ENCODE measurements at regions not wholly inside any gene's neighbourhood (a gene's known extent, or its start where the extent isn't known, plus 50 kb on each side); places are given as distances from the start of the nearest gene placed in this dataset.

DNA sequence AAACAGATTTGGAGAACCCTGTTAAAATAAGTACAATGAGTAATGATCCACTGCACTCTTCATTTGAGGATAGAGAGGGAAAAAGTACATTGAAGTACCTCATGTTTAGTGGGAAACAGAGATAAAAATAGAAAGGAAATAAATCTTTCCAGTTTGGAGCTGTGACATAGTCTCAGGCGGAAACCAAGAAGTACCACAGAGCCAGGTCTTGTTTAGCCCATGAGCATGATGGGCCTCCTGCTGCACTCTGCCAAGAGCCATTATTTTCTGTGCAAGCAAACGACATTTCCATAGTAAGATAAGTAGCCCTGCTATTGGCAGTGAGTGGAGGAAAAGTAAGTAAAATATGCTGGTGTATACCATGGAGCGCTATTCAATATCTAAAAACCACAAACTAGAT is 796.1 kb downstream of the TBL1XR1 start:
- TF ChIP-seq POLR2AphosphoS5 (IDR thresholded peaks at IDR 0.05), result no peak
- TF ChIP-seq, protein P1, sequence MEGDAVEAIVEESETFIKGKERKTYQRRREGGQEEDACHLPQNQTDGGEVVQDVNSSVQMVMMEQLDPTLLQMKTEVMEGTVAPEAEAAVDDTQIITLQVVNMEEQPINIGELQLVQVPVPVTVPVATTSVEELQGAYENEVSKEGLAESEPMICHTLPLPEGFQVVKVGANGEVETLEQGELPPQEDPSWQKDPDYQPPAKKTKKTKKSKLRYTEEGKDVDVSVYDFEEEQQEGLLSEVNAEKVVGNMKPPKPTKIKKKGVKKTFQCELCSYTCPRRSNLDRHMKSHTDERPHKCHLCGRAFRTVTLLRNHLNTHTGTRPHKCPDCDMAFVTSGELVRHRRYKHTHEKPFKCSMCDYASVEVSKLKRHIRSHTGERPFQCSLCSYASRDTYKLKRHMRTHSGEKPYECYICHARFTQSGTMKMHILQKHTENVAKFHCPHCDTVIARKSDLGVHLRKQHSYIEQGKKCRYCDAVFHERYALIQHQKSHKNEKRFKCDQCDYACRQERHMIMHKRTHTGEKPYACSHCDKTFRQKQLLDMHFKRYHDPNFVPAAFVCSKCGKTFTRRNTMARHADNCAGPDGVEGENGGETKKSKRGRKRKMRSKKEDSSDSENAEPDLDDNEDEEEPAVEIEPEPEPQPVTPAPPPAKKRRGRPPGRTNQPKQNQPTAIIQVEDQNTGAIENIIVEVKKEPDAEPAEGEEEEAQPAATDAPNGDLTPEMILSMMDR (IDR thresholded peaks at IDR 0.05), result no peak
- no peak for TF ChIP-seq POLR2A (IDR thresholded peaks at IDR 0.05)

Measured in gastroesophageal sphincter (tissue), 3 donors.